Cardiac muscle cell (in vitro differentiated cells and primary cell): ENCODE measurements at regions not wholly inside any gene's neighbourhood (a gene's known extent, or its start where the extent isn't known, plus 50 kb on each side); places are given as distances from the start of the nearest gene placed in this dataset.

ENCODE experiments used
- DNase-seq, 2 donors: peaks; one replicate each; pipeline versions ENCODE4 v3.0.0 to v3.0.0-alpha.2; 2010 to 2017; ENCODE audit warnings: low read depth in 1 of 2, low spot score in 1 of 2
- H3K27ac ChIP-seq: fragments of 200-600 bp; sonication (generic); 2 replicates; pipeline ENCODE4 v1.5.1; 2016
- H3K27me3 ChIP-seq: fragments of 200-600 bp; sonication (generic); 2 replicates; pipeline ENCODE4 v1.6.0; 2016; ENCODE audit warnings: control low read depth
- H3K36me3 ChIP-seq: fragments of 200-600 bp; sonication (generic); 2 replicates; pipeline ENCODE4 v1.5.1; 2016; ENCODE audit warnings: control low read depth
- H3K4me1 ChIP-seq: fragments of 200-600 bp; sonication (generic); 2 replicates; pipeline ENCODE4 v1.8.1; 2017; ENCODE audit warnings: low read depth, mild to moderate bottlenecking, mixed run types
- H3K4me3 ChIP-seq: fragments of 200-600 bp; sonication (generic); 2 replicates; pipeline ENCODE4 v1.5.1; 2016; ENCODE audit warnings: mild to moderate bottlenecking
- H3K9me3 ChIP-seq: fragments of 200-600 bp; sonication (generic); 2 replicates; pipeline ENCODE4 v1.5.1; 2017; ENCODE audit warnings: low read depth, mild to moderate bottlenecking, control low read depth
- TF ChIP-seq, protein P1 (sequence below): IDR thresholded peaks from 2 replicates; pipeline ENCODE4 v1.5.1; 2012; ENCODE audit warnings: low read depth, mild to moderate bottlenecking, low read length

DNA sequence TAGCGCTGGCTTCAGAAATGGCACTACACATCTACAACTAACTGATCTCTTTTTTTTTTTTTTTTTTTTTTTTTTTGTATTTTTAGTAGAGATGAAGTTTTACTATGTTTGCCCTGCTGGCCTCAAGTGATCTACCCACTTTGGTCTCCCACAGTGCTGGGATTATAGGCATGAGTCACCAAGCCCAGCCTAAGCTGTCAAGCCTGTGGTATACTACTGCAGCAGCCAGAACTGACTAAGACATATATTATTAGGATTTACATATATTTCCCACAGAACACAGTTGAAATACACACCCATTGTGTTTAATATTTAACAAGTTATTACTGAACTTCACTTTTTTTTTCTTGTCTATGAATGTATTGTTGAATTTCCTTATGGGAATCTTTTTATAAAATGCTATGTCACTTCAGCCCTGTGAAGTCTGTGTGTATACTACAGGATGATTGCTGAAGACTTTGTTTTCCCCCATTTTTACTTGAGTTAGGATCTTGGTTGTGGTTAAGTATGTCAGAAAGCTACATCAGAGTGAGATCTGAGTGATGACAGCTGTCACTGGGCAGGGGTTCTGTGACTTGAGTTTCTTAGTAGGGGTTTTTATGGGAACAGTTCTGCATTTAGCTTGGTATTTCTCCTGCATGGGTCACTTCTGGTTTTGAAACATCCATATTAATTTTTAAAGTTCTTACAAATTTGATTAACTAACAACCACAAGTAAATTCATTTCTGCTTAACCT, 481.5 kb downstream of the CDY2B start:
- Histone ChIP-seq H3K9me3 (no peaks in the 10 kb centered on the region), H3K36me3 (no peaks in the 10 kb centered on the region), H3K27me3 (no peaks in the 10 kb centered on the region), H3K27ac (no peak overlapping the region), H3K4me1 (no peaks in the 10 kb centered on the region), H3K4me3 (no peak overlapping the region)
- no peak for DNase-seq
- TF ChIP-seq, protein P1, sequence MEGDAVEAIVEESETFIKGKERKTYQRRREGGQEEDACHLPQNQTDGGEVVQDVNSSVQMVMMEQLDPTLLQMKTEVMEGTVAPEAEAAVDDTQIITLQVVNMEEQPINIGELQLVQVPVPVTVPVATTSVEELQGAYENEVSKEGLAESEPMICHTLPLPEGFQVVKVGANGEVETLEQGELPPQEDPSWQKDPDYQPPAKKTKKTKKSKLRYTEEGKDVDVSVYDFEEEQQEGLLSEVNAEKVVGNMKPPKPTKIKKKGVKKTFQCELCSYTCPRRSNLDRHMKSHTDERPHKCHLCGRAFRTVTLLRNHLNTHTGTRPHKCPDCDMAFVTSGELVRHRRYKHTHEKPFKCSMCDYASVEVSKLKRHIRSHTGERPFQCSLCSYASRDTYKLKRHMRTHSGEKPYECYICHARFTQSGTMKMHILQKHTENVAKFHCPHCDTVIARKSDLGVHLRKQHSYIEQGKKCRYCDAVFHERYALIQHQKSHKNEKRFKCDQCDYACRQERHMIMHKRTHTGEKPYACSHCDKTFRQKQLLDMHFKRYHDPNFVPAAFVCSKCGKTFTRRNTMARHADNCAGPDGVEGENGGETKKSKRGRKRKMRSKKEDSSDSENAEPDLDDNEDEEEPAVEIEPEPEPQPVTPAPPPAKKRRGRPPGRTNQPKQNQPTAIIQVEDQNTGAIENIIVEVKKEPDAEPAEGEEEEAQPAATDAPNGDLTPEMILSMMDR = no peak

DNA sequence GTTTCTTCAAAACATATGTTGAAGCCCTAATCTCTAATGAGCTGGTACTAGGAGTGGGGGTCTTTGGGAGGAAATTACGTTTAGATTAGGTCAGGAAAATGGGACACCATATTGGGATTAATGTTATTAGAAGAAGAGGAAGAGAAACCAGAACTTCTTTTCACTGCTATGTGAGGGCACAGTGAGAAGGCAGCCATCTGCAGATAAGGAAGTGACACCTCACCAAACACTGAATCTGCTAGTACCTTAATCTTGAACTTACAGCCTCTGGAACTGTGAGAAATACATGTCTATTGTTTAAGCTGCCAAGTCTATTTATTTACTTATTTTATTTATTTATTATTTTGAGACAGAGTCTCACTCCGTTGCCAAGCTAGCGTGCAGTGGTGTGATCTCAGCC, 482.4 kb downstream of the CDY2B start:
- Histone ChIP-seq H3K36me3 (no peaks in the 10 kb centered on the region), H3K4me1 (no peaks in the 10 kb centered on the region), H3K27ac (no peak overlapping the region), H3K27me3 (no peaks in the 10 kb centered on the region), H3K4me3 (no peak overlapping the region), H3K9me3 (no peaks in the 10 kb centered on the region)
- no peak for DNase-seq
- TF ChIP-seq, protein P1 = no peak

DNA sequence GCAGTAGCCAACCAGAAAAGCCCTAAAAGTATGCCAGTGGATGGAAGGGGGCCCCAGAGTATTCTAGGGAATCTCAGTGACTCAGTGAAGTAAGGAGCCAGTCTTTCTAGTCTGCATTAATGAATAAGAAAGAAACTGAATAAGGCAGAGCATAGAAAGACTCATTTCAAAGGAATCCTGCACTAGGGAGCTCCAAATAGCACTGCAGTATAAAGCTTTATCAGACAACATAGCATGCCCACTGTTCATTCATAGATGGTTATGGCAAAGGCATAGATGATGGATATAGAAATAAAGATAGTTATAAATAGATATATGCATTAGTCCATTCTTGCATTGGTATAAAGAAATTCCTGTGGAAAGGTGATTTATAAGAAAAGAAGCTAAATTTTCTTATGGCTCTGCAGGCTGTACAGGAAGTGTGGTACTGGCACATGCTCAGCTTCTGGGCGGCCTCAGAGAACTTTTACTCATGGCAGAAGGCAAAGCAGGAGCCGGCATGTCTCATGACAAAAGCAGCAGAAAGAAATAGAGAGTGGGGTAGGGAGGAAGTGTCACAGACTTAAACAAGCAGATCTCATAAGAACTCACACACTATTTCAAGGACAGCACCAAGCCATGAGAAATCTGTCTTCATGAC, 498.5 kb downstream of the CDY2B start:
- H3K27ac ChIP-seq = no peak overlapping the region
- no peaks in the 10 kb centered on the region for H3K27me3 ChIP-seq
- TF ChIP-seq, protein P1 = no peak
- no peaks in the 10 kb centered on the region for H3K9me3 ChIP-seq
- no peaks in the 10 kb centered on the region for H3K4me1 ChIP-seq
- no peaks in the 10 kb centered on the region for H3K36me3 ChIP-seq
- no peak for DNase-seq
- H3K4me3 ChIP-seq = no peak overlapping the region

DNA sequence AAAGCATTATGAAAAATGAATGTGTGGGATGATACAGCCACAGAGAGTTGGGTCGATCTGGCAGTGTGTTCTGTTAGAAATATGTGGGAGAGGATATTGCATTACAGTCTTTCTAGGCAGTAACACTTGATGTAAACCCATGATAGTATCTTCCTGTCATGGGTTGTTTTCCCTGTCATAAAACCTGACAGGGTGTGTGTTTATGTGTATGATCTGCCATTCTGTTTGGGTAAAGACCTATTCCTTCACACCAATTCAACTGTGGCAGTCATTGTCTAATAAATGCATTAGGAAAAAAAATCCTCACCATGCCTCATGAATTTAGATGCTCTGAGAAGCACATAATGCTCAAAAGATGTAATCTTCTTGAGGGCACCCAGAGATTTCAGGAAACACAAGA, 501.7 kb downstream of the CDY2B start:
- no peak for DNase-seq
- H3K27ac ChIP-seq = no peak overlapping the region
- no peaks in the 10 kb centered on the region for H3K4me1 ChIP-seq
- TF ChIP-seq, protein P1 = no peak
- no peak overlapping the region for H3K4me3 ChIP-seq
- no peaks in the 10 kb centered on the region for H3K27me3 ChIP-seq
- no peaks in the 10 kb centered on the region for H3K36me3 ChIP-seq
- H3K9me3 ChIP-seq = no peaks in the 10 kb centered on the region

DNA sequence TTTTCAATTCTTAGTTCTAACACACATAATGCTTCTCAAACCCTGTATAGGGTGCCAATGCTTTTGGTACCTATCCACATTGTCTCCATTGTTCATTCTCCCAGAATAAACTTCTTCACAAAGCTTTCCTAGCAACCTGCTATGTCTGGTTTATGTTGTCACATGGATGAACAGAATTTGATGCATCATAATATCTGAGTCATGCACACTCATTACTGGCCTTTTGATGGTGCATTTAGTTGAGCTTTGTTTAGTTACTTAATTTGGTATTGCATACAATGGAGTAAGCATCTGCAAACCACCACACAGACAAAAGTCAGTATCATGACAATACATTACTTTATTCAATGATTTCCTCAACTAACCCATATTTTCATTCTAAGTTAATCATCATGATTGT, 511.6 kb downstream of the CDY2B start:
- Histone ChIP-seq H3K27me3 (no peaks in the 10 kb centered on the region), H3K4me1 (no peaks in the 10 kb centered on the region), H3K36me3 (no peaks in the 10 kb centered on the region), H3K27ac (no peak overlapping the region), H3K9me3 (no peaks in the 10 kb centered on the region), H3K4me3 (no peak overlapping the region)
- DNase-seq = no peak
- TF ChIP-seq, protein P1 = no peak
